A549 (cell line): ENCODE measurements at regions not wholly inside any gene's neighbourhood (a gene's known extent, or its start where the extent isn't known, plus 50 kb on each side); places are given as distances from the start of the nearest gene placed in this dataset.

Experiments used
- CBX8 ChIP-seq: fragments of 200-600 bp; sonication (generic); IDR thresholded peaks from 2 replicates; pipeline ENCODE4 v1.6.1; 2016
- CHD2 ChIP-seq: fragments of 150-350 bp; IDR thresholded peaks from 2 replicates; pipeline ENCODE4 v1.6.1; 2014; ENCODE audit warnings: low read length; ENCODE audit not compliant: partially characterized antibody
- CHD4 ChIP-seq: fragments of 200-600 bp; sonication (generic); IDR thresholded peaks from 2 replicates; pipeline ENCODE4 v1.6.1; 2016; ENCODE audit warnings: antibody characterized with exemption, mild to moderate bottlenecking, borderline replicate concordance
- EHF ChIP-seq: fragments of 250-450 bp; sonication (Bioruptor Pico); IDR thresholded peaks from 2 replicates; pipeline ENCODE4 v1.5.0; 2020; ENCODE audit warnings: mild to moderate bottlenecking
- JUN ChIP-seq, 2 experiments: fragments of >200 bp; sonication (Bioruptor Twin); formaldehyde crosslinking; IDR thresholded peaks; 2 replicates in 1 of 2; 3 replicates in 1 of 2; pipeline ENCODE4 v1.6.1; 2016 to 2017
- MAFK ChIP-seq: fragments of 450-650 bp; IDR thresholded peaks from 2 replicates; pipeline ENCODE4 v1.6.1; 2014; ENCODE audit not compliant: partially characterized antibody
- MAZ ChIP-seq: fragments of 150-350 bp; IDR thresholded peaks from 2 replicates; pipeline ENCODE4 v1.6.1; 2014; ENCODE audit warnings: antibody characterized with exemption, low read depth, low read length, borderline replicate concordance
- MYC ChIP-seq: IDR thresholded peaks from 2 replicates; pipeline ENCODE4 v1.6.1; 2012; ENCODE audit warnings: mild to moderate bottlenecking, inconsistent platforms, low read length, improper control_type of control experiment, borderline replicate concordance
- REST ChIP-seq: fragments of 200-600 bp; sonication (generic); IDR thresholded peaks from 2 replicates; pipeline ENCODE4 v1.6.1; 2016; ENCODE audit warnings: antibody characterized with exemption, mild to moderate bottlenecking, moderate library complexity
- TF ChIP-seq, protein P1 (sequence below): fragments of >200 bp; sonication (Bioruptor Twin); formaldehyde crosslinking; IDR thresholded peaks from 3 replicates; pipeline ENCODE4 v1.5.1; 2016

GRCh38 chr7:128178611-128179010 lies 62.5 kb upstream of the LEP start:
- TF ChIP-seq, protein P1, sequence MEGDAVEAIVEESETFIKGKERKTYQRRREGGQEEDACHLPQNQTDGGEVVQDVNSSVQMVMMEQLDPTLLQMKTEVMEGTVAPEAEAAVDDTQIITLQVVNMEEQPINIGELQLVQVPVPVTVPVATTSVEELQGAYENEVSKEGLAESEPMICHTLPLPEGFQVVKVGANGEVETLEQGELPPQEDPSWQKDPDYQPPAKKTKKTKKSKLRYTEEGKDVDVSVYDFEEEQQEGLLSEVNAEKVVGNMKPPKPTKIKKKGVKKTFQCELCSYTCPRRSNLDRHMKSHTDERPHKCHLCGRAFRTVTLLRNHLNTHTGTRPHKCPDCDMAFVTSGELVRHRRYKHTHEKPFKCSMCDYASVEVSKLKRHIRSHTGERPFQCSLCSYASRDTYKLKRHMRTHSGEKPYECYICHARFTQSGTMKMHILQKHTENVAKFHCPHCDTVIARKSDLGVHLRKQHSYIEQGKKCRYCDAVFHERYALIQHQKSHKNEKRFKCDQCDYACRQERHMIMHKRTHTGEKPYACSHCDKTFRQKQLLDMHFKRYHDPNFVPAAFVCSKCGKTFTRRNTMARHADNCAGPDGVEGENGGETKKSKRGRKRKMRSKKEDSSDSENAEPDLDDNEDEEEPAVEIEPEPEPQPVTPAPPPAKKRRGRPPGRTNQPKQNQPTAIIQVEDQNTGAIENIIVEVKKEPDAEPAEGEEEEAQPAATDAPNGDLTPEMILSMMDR: no peak
- TF ChIP-seq CHD4 (no peak), MAFK (no peak), CHD2 (no peak), MYC (no peak), MAZ (no peak), EHF (CRISPR knock-in tag) (no peak), REST (no peak), CBX8 (no peak), JUN (IDR thresholded peaks at IDR 0.05) (no peak)
